KMS-11 (cell line): ENCODE measurements at regions not wholly inside any gene's neighbourhood (a gene's known extent, or its start where the extent isn't known, plus 50 kb on each side); places are given as distances from the start of the nearest gene placed in this dataset.
"Not testable (repeated sequence)": the region's sequence is repeated elsewhere in the genome, so short reads cannot be mapped to it uniquely, and the experiment has no call there.

Experiments
- H2AFZ ChIP-seq: fragments of 200-600 bp; sonication (generic); 2 replicates; pipeline ENCODE4 v1.6.1; 2016; ENCODE audit warnings: antibody characterized with exemption, mixed run types, low read depth
- H3K27ac ChIP-seq: fragments of 200-600 bp; sonication (generic); 2 replicates; pipeline ENCODE4 v1.6.1; 2016; ENCODE audit warnings: mild to moderate bottlenecking, mixed run types
- H3K27me3 ChIP-seq: fragments of 200-600 bp; sonication (generic); 2 replicates; pipeline ENCODE4 v1.6.1; 2017; ENCODE audit warnings: mild to moderate bottlenecking, low read depth, mixed run types, moderate library complexity; ENCODE audit not compliant: insufficient read depth
- H3K36me3 ChIP-seq: fragments of 200-600 bp; sonication (generic); 2 replicates; pipeline ENCODE4 v1.6.1; 2017; ENCODE audit warnings: mild to moderate bottlenecking, mixed run types; ENCODE audit not compliant: insufficient read depth
- H3K4me1 ChIP-seq: fragments of 200-600 bp; sonication (generic); 2 replicates; pipeline ENCODE4 v1.6.1; 2016; ENCODE audit warnings: mild to moderate bottlenecking, low read depth, mixed run types; ENCODE audit not compliant: poor library complexity, severe bottlenecking
- H3K4me2 ChIP-seq: fragments of 200-600 bp; sonication (generic); 2 replicates; pipeline ENCODE4 v1.7.0; 2016; ENCODE audit warnings: mild to moderate bottlenecking, mixed run types
- H3K4me3 ChIP-seq: fragments of 200-600 bp; sonication (generic); IDR thresholded peaks from 2 replicates; pipeline ENCODE4 v1.6.1; 2017; ENCODE audit warnings: low read depth, low read length, mixed read lengths; ENCODE audit not compliant: insufficient read depth
- H3K79me2 ChIP-seq: fragments of 200-600 bp; sonication (generic); 2 replicates; pipeline ENCODE4 v1.6.1; 2016; ENCODE audit warnings: low read depth, mixed run types; ENCODE audit not compliant: insufficient read depth
- H3K9ac ChIP-seq: fragments of 200-600 bp; sonication (generic); 2 replicates; pipeline ENCODE4 v1.6.1; 2016; ENCODE audit warnings: mild to moderate bottlenecking, mixed run types
- H4K20me1 ChIP-seq: fragments of 200-600 bp; sonication (generic); 2 replicates; pipeline ENCODE4 v1.6.1; 2016; ENCODE audit warnings: mild to moderate bottlenecking, mixed run types; ENCODE audit not compliant: insufficient read depth
- TF ChIP-seq, protein P1 (sequence below): fragments of 200-600 bp; sonication (generic); conservative IDR thresholded peaks from 2 replicates; pipeline ENCODE4 v1.6.1; 2017; ENCODE audit warnings: low read depth, mild to moderate bottlenecking, antibody characterized with exemption, low read length, moderate library complexity, mixed read lengths

DNA sequence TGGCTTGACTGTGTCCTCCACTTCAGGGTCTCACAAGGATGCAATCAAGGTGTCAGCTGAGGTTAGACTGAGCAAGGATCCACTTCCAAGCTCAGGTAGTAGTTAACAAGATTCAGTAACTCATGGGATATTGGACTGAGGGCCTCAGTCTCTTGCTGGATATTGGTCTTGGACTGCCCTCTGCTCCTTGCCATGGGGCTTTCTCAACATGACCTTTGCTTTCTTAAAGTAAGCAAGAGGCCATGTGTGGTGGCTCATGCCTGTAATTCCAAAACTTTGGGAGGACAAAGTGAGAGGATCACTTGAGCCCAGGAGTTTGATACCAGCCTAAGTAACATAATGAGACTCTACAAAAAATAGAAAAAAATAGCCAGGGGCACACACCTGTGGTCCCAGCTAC, 231.3 kb upstream of the AMIGO2 start:
- H3K27me3 ChIP-seq, result no peaks in the 10 kb centered on the region
- TF ChIP-seq, protein P1, sequence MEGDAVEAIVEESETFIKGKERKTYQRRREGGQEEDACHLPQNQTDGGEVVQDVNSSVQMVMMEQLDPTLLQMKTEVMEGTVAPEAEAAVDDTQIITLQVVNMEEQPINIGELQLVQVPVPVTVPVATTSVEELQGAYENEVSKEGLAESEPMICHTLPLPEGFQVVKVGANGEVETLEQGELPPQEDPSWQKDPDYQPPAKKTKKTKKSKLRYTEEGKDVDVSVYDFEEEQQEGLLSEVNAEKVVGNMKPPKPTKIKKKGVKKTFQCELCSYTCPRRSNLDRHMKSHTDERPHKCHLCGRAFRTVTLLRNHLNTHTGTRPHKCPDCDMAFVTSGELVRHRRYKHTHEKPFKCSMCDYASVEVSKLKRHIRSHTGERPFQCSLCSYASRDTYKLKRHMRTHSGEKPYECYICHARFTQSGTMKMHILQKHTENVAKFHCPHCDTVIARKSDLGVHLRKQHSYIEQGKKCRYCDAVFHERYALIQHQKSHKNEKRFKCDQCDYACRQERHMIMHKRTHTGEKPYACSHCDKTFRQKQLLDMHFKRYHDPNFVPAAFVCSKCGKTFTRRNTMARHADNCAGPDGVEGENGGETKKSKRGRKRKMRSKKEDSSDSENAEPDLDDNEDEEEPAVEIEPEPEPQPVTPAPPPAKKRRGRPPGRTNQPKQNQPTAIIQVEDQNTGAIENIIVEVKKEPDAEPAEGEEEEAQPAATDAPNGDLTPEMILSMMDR, result no peak
- H3K27ac ChIP-seq, result no peak overlapping the region
- H2AFZ ChIP-seq, result no peak overlapping the region
- no peaks in the 10 kb centered on the region for H3K36me3 ChIP-seq
- no peaks in the 10 kb centered on the region for H4K20me1 ChIP-seq
- H3K79me2 ChIP-seq, result no peaks in the 10 kb centered on the region
- H3K4me3 ChIP-seq, result no peak overlapping the region
- H3K4me2 ChIP-seq, result no peak overlapping the region
- H3K4me1 ChIP-seq, result no peaks in the 10 kb centered on the region
- no peak overlapping the region for H3K9ac ChIP-seq

DNA sequence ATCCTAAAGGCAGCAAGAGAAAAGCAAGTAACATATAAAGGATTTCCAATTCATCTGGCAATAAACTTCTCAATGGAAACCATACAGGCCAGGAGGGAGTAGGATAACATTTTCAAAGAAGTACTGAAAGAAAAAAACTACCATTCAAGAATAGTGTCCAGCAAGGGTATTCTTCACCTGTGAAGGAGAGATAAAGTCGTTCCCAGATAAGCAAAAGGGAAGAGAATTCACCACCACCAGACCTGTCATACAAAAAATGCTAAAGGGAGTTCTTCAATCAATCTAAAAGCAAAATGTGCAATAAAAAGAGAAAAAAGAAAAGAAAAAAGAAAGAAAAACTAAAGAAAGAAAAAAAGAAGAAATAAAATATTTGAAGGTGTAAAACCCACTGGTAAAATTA, 228.9 kb upstream of the AMIGO2 start:
- Histone ChIP-seq H3K36me3 (no peaks in the 10 kb centered on the region), H3K9ac (no peak overlapping the region), H3K4me3 (no peak overlapping the region), H2AFZ (no peak overlapping the region), H4K20me1 (no peaks in the 10 kb centered on the region), H3K4me2 (no peak overlapping the region), H3K27ac (no peak overlapping the region), H3K27me3 (no peaks in the 10 kb centered on the region), H3K79me2 (no peaks in the 10 kb centered on the region), H3K4me1 (no peaks in the 10 kb centered on the region)
- TF ChIP-seq, protein P1, result no peak

DNA sequence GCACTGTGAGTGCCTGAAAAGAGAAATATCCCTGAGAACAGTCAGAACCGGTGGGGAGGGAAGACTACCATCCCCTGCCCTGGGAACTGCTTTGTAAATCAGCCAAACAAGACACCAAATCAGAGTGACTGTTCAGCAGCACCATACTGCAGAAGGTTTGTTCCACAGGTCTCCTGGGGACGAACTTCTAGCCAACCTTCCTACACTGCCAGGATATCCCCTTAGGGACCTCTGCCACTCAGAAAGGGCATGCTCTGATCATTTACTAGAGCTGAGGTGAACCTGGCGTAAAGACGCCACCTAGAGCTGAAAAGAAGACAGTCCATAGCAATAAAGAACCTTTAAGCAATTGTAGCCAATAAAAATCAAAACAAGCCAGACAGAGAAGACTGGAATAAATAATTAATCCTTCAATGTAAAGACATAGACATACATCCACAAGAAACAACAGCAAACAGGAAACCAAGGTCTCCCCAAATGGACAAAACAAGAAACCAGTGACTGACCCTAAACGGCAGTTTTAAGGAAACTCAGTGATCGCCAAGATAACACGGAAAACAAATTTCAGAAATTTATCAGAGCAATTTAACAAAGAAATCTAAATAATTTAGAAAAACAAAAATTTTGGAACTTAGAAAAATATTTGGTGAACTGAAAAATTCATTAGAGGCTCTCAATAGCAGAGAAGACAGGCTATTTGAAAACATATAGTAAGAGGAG, 228.1 kb upstream of the AMIGO2 start:
- no peaks in the 10 kb centered on the region for H3K79me2 ChIP-seq
- H3K9ac ChIP-seq, result no peak overlapping the region
- H3K4me1 ChIP-seq, result no peaks in the 10 kb centered on the region
- no peaks in the 10 kb centered on the region for H3K36me3 ChIP-seq
- H3K4me3 ChIP-seq, result no peak overlapping the region
- TF ChIP-seq, protein P1, result peak; percentile 73
- H2AFZ ChIP-seq, result no peak overlapping the region
- H3K27me3 ChIP-seq, result no peaks in the 10 kb centered on the region
- no peak overlapping the region for H3K4me2 ChIP-seq
- no peaks in the 10 kb centered on the region for H4K20me1 ChIP-seq
- H3K27ac ChIP-seq, result no peak overlapping the region

DNA sequence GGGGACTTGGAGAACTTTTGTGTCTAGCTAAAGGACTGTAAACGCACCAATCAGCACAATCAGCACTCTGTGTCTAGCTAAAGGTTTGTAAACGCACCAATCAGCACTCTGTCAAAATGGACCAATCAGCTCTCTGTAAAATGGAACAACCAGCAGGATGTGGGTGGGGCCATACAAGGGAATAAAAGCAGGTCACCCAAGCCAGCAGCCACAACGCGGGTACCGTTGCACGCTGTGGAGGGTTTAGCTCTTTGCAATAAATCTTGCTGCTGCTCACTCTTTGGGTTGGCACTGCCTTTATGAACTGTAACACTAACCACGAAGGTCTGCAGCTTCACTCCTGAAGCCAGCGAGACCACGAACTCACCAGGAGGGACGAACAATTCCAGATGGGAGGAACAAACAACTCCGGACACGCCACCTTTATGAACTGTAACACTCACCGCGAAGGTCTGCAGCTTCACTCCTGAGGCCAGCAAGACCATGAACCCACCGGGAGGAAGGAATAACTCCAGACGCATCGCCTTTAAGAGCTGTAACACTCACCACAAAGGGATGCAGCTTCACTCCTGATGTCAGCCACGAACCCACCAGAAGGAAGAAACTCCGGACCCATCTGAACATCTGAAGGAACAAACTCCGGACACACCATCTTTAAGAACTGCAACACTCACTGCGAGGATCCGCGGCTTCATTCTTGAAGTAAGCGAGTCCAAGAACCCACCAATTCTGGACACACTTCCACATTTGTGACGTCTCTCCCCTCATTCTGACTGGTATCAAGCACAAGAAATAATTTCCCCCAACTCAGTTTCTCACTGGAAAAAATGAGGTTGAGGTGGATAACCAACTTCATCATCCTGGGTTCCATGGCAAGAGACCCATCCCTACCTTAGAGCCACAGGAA, 227.3 kb upstream of the AMIGO2 start:
- not testable (repeated sequence) for H3K27me3 ChIP-seq, H3K36me3 ChIP-seq, H3K27ac ChIP-seq, H3K4me1 ChIP-seq, H3K9ac ChIP-seq, H2AFZ ChIP-seq, H3K4me2 ChIP-seq, H4K20me1 ChIP-seq, H3K79me2 ChIP-seq, H3K4me3 ChIP-seq

DNA sequence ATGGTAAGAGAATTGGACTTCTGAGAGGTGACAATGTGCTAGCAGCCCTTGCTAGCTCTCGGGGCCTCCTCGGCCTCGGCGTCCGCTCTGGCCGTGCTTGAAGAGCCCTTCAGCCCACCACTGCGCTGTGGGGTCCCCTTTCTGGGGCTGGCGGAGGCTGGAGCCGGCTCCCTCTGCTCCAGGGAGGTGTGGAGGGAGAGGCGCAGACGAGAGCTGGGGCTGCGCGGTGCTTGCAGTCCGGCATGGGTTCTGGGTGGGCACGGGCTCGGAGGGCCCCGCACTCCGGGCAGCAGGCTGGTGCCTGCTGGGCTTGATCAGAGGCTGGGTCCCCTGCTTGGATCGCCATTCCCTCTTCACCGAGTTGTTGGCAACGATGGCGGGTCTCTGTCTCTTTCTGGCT, 226.4 kb upstream of the AMIGO2 start:
- TF ChIP-seq, protein P1, result no peak
- H3K4me2 ChIP-seq, result no peak overlapping the region

More for the DNA sequence above, 226.4 kb upstream of the AMIGO2 start:
- H3K36me3 ChIP-seq, result no peaks in the 10 kb centered on the region
- no peak overlapping the region for H2AFZ ChIP-seq
- H3K27ac ChIP-seq, result no peak overlapping the region
- no peak overlapping the region for H3K4me3 ChIP-seq
- H3K79me2 ChIP-seq, result no peaks in the 10 kb centered on the region
- H3K4me1 ChIP-seq, result no peaks in the 10 kb centered on the region
- H3K9ac ChIP-seq, result no peak overlapping the region
- no peaks in the 10 kb centered on the region for H3K27me3 ChIP-seq
- H4K20me1 ChIP-seq, result no peaks in the 10 kb centered on the region
